RPMI8226 (cell line): ENCODE measurements at regions not wholly inside any gene's neighbourhood (a gene's known extent, or its start where the extent isn't known, plus 50 kb on each side); places are given as distances from the start of the nearest gene placed in this dataset.
"Not testable (repeated sequence)": the region's sequence is repeated elsewhere in the genome, so short reads cannot be mapped to it uniquely, and the experiment has no call there.

ENCODE experiments used
- DNase-seq: peaks from one replicate; pipeline ENCODE4 v3.0.0-alpha.2; 2015

GRCh38 chrX:2561456-2561855 is 60.7 kb upstream of the DHRSX start:
- no peak for DNase-seq

- DNase-seq = no peak
Measured at GRCh38 chrX:2559124-2559523, 58.3 kb upstream of the DHRSX start.

- DNase-seq = no peak
Measured at GRCh38 chrX:2554891-2555290, 54.1 kb upstream of the DHRSX start.

GRCh38 chrX:2554066-2554465 is 53.3 kb upstream of the DHRSX start:
- DNase-seq = not testable (repeated sequence)

- no peak for DNase-seq
Measured at GRCh38 chrX:2552621-2553201, 51.9 kb upstream of the DHRSX start.

- DNase-seq = no peak
Measured at GRCh38 chrX:2550328-2551020, 49.7 kb upstream of the DHRSX start.
